MV-4-11 (cell line): ENCODE measurements at regions not wholly inside any gene's neighbourhood (a gene's known extent, or its start where the extent isn't known, plus 50 kb on each side); places are given as distances from the start of the nearest gene placed in this dataset.
"Not testable (repeated sequence)": the region's sequence is repeated elsewhere in the genome, so short reads cannot be mapped to it uniquely, and the experiment has no call there.

Experiments used
- DNase-seq: peaks from one replicate; lab custom pipeline; 2025; lab: John Stamatoyannopoulos, UW

DNA sequence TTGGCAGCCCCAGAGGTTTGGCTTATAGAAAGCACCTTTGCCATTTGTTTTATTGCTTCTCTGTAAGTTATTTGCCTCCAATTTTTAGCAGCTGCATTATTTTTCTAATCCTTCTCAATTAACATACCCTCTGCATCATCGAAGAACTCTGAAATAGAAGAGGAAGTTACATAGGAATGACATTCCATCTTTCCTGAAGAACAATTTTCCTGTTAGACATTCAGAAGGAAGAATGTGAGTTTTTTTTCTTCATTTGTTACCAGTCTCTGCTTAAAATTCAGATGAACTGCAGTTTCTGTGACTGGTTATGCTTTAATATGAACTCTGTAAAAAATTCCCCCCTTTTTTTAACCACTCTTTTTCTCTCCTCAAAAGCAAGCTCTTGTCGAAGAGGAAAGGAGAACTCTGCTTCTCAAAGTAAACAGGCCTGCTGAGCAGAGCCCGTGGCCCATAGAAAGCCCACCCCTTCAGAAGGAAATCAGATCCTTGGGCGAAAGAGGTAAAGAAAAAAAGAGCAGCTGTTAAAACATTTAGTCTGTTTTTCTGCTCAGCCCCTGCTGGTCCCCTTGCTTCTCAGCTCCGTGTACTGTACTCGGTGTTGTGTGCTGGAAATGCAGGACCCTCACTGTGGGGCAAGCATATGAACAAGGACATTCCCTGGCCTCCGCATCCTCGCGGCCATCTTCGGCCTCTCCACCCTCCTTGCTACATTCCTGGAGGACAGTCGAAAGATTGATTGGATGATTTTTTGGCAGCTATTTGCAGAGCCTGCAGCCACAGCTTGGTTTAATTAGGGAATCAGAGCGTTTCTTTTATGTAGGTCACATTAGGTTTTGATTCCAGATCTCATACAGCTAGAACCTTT lies 164.4 kb upstream of the LRIG3 start:
- DNase-seq = no peak

DNA sequence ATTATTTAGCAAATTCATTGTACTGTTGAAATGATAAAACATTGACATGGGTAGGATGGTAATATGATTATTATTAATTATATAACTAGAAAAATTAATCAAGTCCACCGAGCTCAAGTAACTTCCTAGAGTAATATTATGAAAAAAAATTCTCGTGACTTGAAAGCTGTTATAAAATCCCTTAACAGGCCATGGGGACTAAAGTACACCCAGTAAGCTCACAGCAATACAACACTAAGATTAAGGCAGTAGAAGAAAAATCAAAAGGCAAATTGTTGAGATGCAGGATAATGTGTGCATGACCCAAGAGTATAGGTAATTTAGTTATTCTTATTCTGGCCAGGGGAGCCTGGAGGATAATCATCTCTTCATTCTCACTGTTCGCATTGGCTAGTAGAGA lies 162.6 kb upstream of the LRIG3 start:
- DNase-seq = no peak

DNA sequence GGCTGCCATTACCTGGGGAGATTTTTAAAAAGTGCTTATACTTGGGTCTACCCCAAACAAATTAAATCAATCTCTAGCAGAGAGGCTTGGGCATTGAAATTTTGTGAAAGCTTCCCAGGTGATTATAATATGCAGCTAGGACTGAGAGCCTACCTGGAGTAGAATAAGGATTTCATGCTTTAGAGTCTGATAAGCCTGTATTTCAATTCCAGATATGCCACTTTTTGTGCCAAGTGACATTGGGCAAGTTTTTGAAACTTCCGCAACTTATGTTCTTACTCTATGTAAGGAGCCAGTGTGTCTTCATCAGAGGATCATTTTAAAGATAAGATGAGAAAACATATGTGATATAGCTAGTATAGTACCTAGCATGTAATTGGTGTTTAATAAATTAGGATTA lies 159.8 kb upstream of the LRIG3 start:
- no peak for DNase-seq

DNA sequence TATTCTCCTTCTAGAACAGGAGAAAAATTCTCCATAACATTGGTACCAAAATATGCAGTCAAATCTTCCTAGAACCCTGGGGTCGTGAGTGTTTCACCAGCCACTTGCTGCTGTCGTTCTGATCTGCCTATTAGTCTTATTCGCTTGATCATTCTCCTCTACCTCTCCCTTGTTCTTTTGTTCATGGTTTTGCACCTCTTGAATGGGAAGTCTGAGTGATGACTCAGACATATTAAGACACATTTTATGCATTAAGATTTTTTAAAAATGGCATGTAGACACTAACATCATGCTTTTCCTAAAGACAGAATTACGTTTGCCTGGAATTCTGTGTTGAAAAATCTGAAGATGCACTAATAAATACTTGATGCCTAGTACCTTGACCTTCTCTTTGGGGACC lies 159.2 kb upstream of the LRIG3 start:
- no peak for DNase-seq

DNA sequence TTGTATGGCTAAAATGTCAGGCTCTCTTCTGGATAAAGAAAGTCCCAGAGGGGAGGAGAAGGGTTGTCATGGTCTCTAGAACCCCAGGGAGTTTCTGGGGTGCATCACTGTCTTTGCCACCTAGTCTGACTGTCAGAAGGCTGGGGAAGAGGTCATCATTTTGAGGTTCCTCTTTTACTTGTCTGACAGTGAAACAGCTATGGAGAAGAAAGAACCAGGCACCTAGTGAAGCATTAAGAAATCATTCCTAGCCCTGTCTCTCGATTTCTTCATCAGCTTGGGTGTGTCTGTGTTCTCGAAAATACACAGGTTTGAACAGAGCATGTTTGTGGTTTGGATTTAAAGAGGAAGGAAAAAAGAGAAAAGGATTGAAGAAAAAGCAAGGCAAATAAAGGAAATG lies 158.7 kb upstream of the LRIG3 start:
- peak; percentile 31 for DNase-seq

DNA sequence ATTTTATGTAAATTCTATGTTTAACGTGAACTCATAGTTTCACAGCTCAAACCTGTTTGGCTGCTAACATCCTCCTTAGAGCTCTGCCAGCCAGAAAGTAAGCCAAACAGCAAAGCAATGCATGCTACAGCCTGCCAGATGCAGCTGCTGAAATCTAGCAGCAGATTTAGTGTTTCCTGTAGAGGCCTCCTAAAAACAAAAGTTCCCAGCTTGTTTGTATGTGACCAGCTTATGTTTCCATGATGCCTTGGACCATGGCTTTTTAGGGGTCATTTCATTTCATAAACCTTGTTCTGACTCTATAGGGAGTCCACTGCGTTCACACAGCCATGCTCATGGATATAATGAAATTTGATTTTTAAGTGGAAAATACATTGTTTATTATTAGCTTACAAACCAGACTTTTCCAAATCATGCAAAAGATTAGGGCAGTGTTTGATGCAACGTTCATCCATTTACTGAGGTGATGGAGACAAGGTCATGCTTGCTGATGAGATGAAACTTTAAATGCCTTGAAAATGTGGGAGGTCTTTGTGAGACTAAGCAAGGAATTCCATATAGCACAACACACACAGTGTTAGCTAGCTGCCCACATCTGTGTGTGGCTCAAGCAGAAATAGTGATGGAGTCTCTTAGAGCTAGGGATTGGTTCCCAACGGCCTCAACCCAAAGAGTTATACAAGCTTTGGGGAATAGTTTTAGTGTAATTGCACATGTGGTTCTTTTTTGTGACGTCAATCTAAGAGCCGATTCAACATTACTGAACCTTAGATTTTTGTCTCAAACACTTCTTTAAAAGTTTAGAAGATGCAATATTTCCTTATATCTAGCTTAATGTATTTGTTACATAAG lies 157.5 kb upstream of the LRIG3 start:
- DNase-seq = no peak

DNA sequence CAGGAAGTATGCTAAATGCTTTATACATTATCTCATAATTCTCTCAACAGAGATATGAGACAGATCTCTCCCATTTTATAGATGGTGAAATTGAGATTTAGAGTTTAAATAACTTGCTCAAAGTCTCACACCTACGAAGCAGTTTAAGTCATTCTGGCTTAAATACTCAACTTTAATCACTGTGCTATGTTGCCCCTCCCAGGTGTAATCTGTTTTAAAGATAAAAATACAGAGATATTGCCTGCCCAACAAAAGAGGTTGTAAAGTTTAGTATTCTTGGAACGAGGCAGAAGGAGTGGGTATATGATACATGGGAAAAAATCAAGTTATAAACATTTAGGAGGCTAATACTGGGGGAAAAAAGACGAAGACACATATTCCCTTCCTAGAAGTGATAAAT lies 156.8 kb upstream of the LRIG3 start:
- no peak for DNase-seq

DNA sequence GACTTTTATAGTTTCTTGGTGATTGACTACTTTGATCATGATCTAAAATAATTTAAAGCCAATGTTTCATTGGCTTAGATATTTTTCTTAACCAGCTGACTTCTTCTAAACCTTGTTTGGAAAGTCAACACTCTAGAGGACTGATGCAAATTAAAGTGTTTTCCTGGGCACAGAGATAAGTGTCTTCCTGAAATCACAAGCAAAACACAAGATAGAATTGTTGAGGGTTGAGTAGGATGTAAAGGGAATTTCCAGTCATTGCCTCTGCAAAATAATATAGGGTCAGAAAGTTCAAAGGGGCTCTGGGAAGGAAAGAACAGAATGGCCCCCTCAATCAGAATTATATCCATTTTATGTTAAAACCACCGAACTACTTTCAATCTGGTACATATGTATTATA lies 156.3 kb upstream of the LRIG3 start:
- DNase-seq = no peak

DNA sequence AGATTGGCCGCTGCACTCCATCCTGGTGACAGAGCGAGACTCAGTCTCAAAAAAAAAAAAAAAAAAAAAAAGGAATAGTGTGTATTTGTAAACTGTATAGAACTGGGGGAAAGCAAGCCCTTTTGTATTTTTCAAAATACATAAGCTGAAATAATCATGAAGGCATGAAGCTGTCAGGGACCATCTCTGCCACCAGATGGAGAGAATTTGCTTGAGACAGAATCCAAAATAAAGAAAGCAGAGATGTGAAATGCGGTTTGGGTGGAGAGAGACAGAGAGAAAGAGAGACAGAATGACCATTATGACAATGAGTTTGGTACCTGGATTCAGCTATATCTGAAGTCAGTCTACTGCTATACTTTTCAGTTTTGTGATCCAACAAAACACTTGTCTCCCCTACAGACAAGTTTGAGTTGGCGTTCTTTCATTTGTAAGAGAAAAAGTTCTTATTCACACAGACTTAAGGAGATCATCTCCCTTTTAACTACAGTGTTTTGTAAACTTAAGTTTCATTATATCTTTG lies 155.7 kb upstream of the LRIG3 start:
- no peak for DNase-seq

DNA sequence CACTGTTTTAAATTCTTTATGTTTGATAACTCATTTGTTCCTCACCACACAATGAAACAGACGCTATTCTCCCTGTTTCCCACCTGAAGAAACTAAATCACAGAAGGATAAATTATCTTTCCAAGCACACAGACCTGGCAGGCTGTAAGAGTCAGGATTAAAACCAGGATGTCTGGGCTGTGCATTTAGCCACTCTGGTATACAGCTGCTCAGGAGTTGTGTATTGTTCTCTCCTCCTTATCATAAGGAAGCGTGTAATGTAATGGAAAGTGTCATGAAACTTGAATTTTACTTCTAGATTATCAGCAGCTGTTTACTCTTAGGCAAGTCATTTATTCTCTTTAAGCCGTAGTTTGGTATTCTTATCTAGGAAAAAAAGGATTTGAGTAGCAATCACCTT lies 154.8 kb upstream of the LRIG3 start:
- no peak for DNase-seq

DNA sequence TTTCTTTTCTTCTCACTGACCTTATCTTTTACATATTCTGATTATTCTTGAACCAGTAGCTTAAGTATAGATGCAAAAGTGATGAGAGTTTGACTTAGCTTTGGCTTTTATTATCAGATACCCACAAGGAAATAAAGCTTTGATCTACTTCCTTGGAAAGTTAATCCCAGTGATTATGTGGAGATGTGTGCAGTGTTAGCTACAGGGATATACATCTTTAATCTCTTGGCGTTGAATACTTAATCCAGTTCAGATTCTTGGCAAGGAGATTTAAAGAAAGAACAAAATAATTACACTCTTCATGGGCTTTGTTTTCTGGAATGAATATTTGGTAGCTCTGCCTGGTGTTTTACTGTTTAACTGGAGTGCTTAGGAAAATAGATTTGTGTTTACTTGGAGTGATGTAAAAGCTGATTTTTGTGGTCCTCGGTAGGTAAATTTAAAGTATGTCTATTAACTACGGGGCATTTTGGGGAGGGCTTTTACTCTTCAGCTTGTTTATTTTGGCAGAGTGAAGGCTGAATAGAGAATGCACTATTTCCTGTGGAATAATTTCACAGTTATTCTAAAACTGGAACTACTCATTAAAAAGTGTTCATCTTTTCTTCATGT lies 150.1 kb upstream of the LRIG3 start:
- DNase-seq = no peak

DNA sequence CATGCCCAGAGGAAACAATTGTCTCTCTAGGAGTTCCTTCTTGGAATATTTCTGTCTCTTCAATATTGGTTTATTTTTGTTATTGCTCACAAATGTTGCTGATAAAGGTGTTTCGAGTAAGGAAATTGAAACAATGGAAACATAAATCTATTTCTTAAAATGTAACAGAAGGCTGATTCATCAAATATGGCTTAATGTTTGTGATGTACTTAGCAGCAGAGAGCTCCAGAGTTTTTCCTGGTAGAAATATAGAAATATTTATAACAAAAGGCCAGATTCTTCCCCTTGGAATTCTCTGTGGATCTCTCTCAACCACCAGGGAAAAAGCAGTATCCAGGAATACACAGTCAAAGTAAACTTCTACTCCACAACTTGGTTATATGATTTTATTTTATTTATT lies 149.2 kb upstream of the LRIG3 start:
- no peak for DNase-seq

DNA sequence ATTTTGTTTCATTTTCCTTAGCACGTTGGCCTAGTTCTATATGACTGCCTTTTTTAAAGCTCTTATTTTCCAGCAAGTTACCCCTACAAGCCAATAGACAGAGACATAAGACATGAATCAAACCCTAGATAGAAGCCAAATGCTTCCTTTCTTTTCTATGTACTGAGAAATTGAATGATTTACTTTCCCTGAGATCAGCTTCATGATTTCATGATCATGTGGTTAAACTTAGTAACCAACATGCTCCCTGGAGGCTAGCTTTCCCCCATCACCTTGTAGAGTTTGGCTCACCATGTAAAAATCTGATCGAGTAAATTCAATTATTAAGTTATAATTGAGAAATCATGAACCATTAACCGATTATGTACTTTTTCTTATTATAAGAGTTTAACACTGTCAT lies 148.1 kb upstream of the LRIG3 start:
- DNase-seq = no peak

DNA sequence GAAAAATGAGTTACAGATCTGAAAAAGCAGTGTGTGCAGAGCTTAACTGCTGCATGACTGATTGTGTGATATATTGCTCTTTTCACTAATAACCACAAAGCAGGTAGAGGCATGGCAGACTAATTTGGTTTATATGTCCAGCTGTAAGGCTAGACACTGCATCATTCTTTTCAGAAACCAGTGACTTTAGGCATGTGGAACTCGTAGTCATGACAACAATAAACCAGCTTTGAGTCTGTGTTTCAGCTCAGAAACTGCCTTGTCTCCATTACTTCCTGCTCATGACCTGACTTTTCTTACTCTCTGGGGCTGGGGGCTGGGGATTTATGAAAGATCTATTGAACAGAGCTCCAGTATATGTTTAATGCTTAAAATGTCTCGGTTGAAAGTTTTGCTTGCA lies 146.8 kb upstream of the LRIG3 start:
- no peak for DNase-seq

DNA sequence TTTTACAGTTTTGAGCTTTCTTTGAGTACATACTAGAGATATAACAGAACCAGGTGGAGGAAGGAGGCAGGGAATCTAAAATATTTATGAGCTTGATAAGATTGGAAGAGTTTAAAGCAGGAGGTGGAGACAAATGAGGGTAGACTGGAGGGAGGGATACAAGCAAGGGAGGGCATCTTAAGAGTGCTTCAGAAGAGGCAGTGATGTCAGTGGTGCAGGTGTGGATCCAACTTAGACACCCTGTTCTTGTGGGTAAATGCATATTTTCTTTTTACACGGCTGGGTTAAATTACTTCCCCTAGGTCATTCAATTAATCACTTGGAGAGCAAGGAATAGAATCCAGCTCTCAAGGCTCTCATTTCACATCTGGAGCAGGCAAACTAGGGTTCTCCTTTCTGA lies 146.1 kb upstream of the LRIG3 start:
- no peak for DNase-seq

DNA sequence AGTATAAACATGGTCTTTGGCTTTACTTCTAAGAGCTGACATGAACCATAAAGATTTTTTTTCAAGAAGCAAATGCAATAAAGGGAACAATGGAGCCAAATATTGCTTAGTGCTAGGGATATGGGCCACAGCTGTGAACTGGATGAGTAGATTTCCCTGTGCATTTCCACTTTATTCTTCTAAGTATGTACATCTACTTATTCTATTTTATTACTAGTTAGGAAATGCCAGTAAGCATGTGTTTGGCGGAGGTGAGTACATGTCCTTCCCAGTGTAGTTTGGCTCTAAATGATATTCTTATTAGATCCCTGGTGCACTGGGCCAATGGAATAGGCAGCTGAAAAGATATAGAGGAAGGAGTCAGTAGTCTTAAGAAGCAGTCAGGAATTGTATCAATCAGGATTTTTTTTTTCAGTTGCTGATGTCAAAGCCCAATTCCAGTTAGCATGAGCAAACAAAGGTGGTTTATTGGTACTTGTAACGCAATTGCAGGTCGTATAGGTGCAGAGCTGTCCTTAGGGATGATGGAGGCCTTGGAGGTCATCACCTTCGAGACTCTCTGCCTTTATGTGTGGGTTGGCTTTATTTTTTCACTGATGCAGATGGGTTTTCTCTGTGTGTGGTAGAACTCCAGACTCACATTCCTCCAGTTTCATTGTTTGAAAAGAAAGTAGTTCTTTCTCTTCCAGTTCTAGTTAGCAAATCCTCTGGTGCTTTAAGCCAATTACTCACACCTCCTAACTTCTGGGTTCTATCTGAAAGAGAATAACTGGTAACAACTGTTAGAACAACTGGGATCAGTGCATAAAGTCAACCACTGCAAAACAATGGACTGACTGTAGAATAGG lies 139.0 kb upstream of the LRIG3 start:
- no peak for DNase-seq

DNA sequence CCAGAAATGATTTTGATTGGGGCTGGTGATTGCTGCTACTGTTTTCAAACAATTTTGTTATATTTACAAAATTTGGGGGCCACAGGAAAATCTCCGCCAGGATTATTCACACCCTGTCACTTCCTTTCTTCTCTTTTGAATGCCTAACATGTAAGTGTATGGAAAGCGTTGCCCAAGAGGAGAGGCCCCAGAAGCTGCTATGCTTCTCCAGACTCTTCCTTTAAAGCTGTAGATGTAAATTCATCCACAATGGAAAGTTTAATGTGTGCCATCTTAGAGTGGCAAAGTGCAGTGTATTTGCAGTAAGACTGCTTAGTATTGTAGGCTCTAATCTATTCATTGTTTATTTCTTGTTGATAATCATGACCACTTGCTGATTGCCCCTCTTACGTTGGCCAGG lies 136.7 kb upstream of the LRIG3 start:
- no peak for DNase-seq

DNA sequence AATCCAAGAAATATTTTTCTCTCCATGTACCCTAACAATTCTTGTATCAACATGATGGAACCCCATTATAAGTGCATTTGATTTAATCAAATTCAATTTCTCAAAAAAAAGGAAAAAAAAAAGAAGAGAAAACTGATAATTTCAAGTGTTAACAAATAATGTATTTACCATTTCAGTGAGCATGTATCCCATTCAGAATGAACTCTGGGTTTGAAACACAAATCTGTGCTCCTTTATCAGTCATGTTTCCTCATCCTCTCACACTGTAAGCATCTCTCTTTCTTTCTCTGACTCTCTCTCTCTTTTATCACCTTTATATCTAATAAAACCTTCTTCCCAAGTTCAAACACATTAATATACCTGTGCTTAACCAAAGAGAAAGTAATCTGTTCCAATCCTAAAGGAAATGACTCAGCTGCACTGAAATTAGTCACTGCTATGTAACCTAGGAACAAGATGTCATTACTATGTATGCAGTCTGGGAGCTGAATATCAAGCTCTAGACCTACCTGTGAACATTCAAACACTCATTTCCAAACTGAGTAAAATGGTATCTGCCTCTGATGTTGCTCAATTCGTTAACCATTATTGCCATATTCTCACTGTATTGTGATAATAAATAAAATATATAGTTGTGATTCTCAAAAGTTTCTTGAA lies 135.0 kb upstream of the LRIG3 start:
- no peak for DNase-seq

DNA sequence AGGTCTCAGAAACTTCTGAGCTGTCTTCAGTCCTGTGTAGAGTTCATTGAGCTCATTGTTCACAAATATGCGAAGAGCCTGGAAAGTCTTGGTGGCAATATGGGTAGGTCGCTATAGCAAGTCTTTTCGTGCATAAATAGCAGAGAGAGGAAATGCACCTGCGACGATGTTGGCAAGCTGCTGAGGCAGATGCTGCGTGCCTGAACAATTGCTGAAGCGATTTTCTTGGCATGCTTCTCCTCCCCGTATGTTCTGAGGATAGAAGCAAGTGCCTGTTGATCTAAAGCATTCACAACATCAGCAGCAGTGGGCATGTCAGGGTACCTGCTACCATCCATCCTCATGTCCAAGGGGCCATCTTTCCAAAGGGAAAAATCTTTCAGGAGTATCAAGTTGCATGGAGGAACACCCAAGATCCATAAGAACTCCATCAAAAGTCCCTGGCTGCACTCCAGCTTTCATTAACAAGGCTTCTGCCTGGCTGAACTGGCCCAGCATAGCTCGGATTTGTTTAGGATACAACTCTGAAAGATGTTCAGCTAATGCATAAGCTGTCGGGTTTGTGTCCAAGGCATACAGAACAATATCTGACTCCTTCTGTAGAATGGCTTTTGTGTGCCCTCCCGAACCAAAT lies 133.1 kb upstream of the LRIG3 start:
- DNase-seq = not testable (repeated sequence)

DNA sequence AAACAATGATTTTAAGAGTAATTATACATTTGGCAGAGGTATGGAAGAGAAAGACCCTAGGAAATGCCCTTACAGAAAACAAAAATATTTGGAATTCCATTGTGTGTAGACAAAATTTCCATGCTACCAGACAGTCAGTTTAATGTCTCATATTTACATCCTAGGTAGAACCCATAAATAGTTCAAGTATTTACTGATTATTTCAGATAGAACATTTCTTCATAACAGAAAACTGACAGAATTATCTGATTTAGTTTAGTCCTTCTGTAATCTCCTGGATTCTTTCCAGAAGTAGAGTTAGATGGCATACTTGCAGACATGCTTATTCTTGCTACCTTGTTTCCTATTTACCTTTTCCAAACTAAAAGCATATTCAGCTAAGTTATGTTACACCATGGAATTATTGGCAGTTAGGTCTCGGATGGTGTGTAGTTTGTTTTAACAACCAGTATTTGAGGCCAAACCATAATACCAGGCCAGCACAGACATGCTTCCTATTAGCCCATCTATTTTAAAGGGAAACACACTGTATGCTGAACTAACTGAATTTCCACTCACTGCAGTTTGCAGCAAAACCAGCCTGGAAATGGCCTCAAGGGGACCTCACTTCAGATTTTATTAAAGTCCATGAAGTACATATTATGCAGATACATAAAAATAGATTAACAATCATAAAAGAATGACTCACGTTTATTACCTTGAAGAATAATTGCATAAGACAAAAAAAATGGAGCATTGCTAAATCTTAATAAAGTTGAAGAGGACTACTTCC lies 126.6 kb upstream of the LRIG3 start:
- no peak for DNase-seq
